NCI-H446 (cell line): ENCODE measurements at regions not wholly inside any gene's neighbourhood (a gene's known extent, or its start where the extent isn't known, plus 50 kb on each side); places are given as distances from the start of the nearest gene placed in this dataset.

Experiments
- DNase-seq, 2 experiments: peaks; one replicate each; lab custom pipeline; 2025; lab: John Stamatoyannopoulos, UW

- DNase-seq, result no peak
These were observed 216.2 kb upstream of the HS6ST1 start for GRCh38 chr2:128534688-128535392.

GRCh38 chr2:128535953-128536352, 217.3 kb upstream of the HS6ST1 start:
- no peak for DNase-seq

- DNase-seq, result no peak
These were observed 218.4 kb upstream of the HS6ST1 start for GRCh38 chr2:128536925-128537620.

GRCh38 chr2:128537646-128538045, 219.0 kb upstream of the HS6ST1 start:
- no peak for DNase-seq

- DNase-seq, result no peak
These were observed 219.7 kb upstream of the HS6ST1 start for GRCh38 chr2:128538396-128538795.

- DNase-seq, result no peak
These were observed 222.0 kb upstream of the HS6ST1 start for GRCh38 chr2:128540670-128541069.

GRCh38 chr2:128541448-128541847, 222.8 kb upstream of the HS6ST1 start:
- no peak for DNase-seq

GRCh38 chr2:128543036-128543435, 224.4 kb upstream of the HS6ST1 start:
- no peak for DNase-seq

- no peak for DNase-seq
These were observed 225.0 kb upstream of the HS6ST1 start for GRCh38 chr2:128543646-128544045.

GRCh38 chr2:128544321-128545037, 225.8 kb upstream of the HS6ST1 start:
- no peak for DNase-seq

- no peak for DNase-seq
These were observed 226.4 kb upstream of the HS6ST1 start for GRCh38 chr2:128545085-128545484.

GRCh38 chr2:128545829-128546228, 227.2 kb upstream of the HS6ST1 start:
- DNase-seq, result no peak

GRCh38 chr2:128547667-128548066, 229.0 kb upstream of the HS6ST1 start:
- DNase-seq, result no peak

- no peak for DNase-seq
These were observed 229.8 kb upstream of the HS6ST1 start for GRCh38 chr2:128548461-128548891.

- DNase-seq, result no peak
These were observed 230.4 kb upstream of the HS6ST1 start for GRCh38 chr2:128549094-128549493.

GRCh38 chr2:128549646-128550260, 231.1 kb upstream of the HS6ST1 start:
- DNase-seq, result no peak

- DNase-seq, result no peak
These were observed 231.7 kb upstream of the HS6ST1 start for GRCh38 chr2:128550389-128550788.

- no peak for DNase-seq
These were observed 232.2 kb upstream of the HS6ST1 start for GRCh38 chr2:128550801-128551416.

GRCh38 chr2:128551435-128551834, 232.8 kb upstream of the HS6ST1 start:
- DNase-seq, result no peak

GRCh38 chr2:128552141-128552805, 233.6 kb upstream of the HS6ST1 start:
- DNase-seq, result no peak

- no peak for DNase-seq
These were observed 234.3 kb upstream of the HS6ST1 start for GRCh38 chr2:128552806-128553551.
